GM12878 (cell line): ENCODE measurements at regions not wholly inside any gene's neighbourhood (a gene's known extent, or its start where the extent isn't known, plus 50 kb on each side); places are given as distances from the start of the nearest gene placed in this dataset.

ENCODE experiments used
- ATAC-seq: fragments of 200-7000 bp; cut with Tn5 transposase; 3 replicates; pipeline ENCODE4 v1.9.1; 2020; ENCODE audit warnings: mild to moderate bottlenecking, moderate library complexity
- BruUV-seq: library from RNA; stranded (reverse); fragments of 400-500 nt; replicated peaks from 2 replicates; lab custom pipeline; 2021; lab: Mats Ljungman, UMichigan
- CTCF ChIA-PET: fragments of 300-600 bp; sonication (Branson Sonifier 250); formaldehyde crosslinking; extraction: SDS; loops from one replicate; lab custom pipeline; 2021; ENCODE audit warnings: inconsistent platforms; lab: Yijun Ruan, JAX
- POLR2A ChIA-PET: fragments of 350-600 bp; formaldehyde crosslinking; extraction: SDS; loops from one replicate; lab custom pipeline; 2021; ENCODE audit warnings: inconsistent platforms; lab: Charles Lee
- RAD21 ChIA-PET: fragments of 300-600 bp; sonication (Branson Sonifier 250); formaldehyde crosslinking; loops from one replicate; lab custom pipeline; 2023; ENCODE audit warnings: antibody characterized with exemption; ENCODE audit not compliant: unreplicated experiment; lab: Charles Lee
- SMC1A ChIA-PET: fragments of 300-600 bp; sonication (Branson Sonifier 250); formaldehyde crosslinking; loops from one replicate; lab custom pipeline; 2023; ENCODE audit not compliant: unreplicated experiment, uncharacterized antibody; lab: Charles Lee
- DNase-seq: peaks from one replicate; pipeline ENCODE4 v3.0.0-alpha.2; 2011; ENCODE audit warnings: low read depth, low spot score
- FAIRE-seq: peaks from 3 replicates; lab custom pipeline; 2011; peaks lifted over from hg19 to GRCh38; lab: Jason Lieb, UNC
- H2AFZ ChIP-seq: 2 replicates; pipeline ENCODE4 v1.6.0; 2011; ENCODE audit warnings: low read depth, low read length, control low read depth; ENCODE audit not compliant: control insufficient read depth
- H3K27ac ChIP-seq: 2 replicates; pipeline ENCODE4 v1.5.1; 2011; ENCODE audit warnings: control low read depth; ENCODE audit not compliant: control insufficient read depth, insufficient read depth
- H3K27me3 ChIP-seq, 2 experiments: replicated peaks in 1 of 2; 2 replicates each; pipeline versions ENCODE4 v1.6.0 to v1.6.1; 2011; ENCODE audit warnings: low read length in 1 of 2; ENCODE audit not compliant: control insufficient read depth in 2 of 2, insufficient read depth in 2 of 2
- H3K36me3 ChIP-seq, 2 experiments: 2 replicates each; pipeline ENCODE4 v1.5.1; 2011; ENCODE audit warnings: low read length in 1 of 2; ENCODE audit not compliant: control insufficient read depth in 2 of 2, insufficient read depth in 2 of 2
- H3K4me1 ChIP-seq: 2 replicates; pipeline ENCODE4 v1.6.1; 2011; ENCODE audit warnings: mild to moderate bottlenecking, low read length, moderate library complexity, mixed read lengths; ENCODE audit not compliant: control insufficient read depth, insufficient read depth
- H3K4me2 ChIP-seq: 2 replicates; pipeline ENCODE4 v1.6.0; 2011; ENCODE audit warnings: control low read depth; ENCODE audit not compliant: control insufficient read depth, insufficient read depth
- H3K4me3 ChIP-seq: fragments of 200-600 bp; sonication (generic); 2 replicates; pipeline ENCODE4 v1.5.1; 2016
- H3K79me2 ChIP-seq: 2 replicates; pipeline ENCODE4 v1.6.0; 2011; ENCODE audit warnings: low read length; ENCODE audit not compliant: control insufficient read depth, insufficient read depth
- H3K9ac ChIP-seq: 2 replicates; pipeline ENCODE4 v1.8.0; 2011; ENCODE audit warnings: low read length, control low read depth, mixed read lengths; ENCODE audit not compliant: control insufficient read depth, insufficient read depth
- H3K9me3 ChIP-seq: replicated peaks from 3 replicates; pipeline ENCODE4 v1.5.1; 2011; ENCODE audit warnings: mild to moderate bottlenecking, low read length; ENCODE audit not compliant: control insufficient read depth, insufficient read depth
- H4K20me1 ChIP-seq: 2 replicates; pipeline ENCODE4 v1.6.0; 2011; ENCODE audit not compliant: control insufficient read depth, insufficient read depth
- ATF7 ChIP-seq: fragments of 450-650 bp; IDR thresholded peaks from 2 replicates; pipeline ENCODE4 v1.6.1; 2016; ENCODE audit warnings: low read depth, mild to moderate bottlenecking
- BHLHE40 ChIP-seq, 2 experiments: fragments of 450-650 bp in 1 of 2; IDR thresholded peaks; 2 replicates each; pipeline ENCODE4 v1.6.1; 2011 to 2017; ENCODE audit warnings: low read depth in 2 of 2, borderline replicate concordance in 1 of 2, improper control_type of control experiment in 1 of 2, low read length in 1 of 2, mild to moderate bottlenecking in 1 of 2
- CBX5 ChIP-seq: sonication (generic); IDR thresholded peaks from 2 replicates; pipeline ENCODE4 v1.6.1; 2016; ENCODE audit warnings: low read depth, moderate library complexity, mild to moderate bottlenecking, inconsistent platforms
- CEBPB ChIP-seq, 2 experiments: fragments of 150-350 bp in 1 of 2; IDR thresholded peaks; 2 replicates each; pipeline ENCODE4 v1.6.1; 2012 to 2014; ENCODE audit warnings: low read depth in 2 of 2, low read length in 2 of 2, borderline replicate concordance in 1 of 2, inconsistent platforms in 1 of 2
- CHD4 ChIP-seq: fragments of 200-600 bp; sonication (generic); IDR thresholded peaks from 2 replicates; pipeline ENCODE4 v1.6.1; 2016; ENCODE audit warnings: mild to moderate bottlenecking
- GATAD2B ChIP-seq: fragments of 450-650 bp; conservative IDR thresholded peaks from 2 replicates; pipeline ENCODE4 v1.6.1; 2017; ENCODE audit warnings: low read depth, mild to moderate bottlenecking, moderate library complexity
- JUNB ChIP-seq: IDR thresholded peaks from 2 replicates; pipeline ENCODE4 v1.6.1; 2016; ENCODE audit warnings: antibody characterized with exemption, mild to moderate bottlenecking
- KLF5 ChIP-seq: fragments of 450-650 bp; IDR thresholded peaks from 2 replicates; pipeline ENCODE4 v1.6.1; 2014; ENCODE audit warnings: mild to moderate bottlenecking; ENCODE audit not compliant: partially characterized antibody
- MEF2B ChIP-seq: fragments of 450-650 bp; IDR thresholded peaks from 2 replicates; pipeline ENCODE4 v1.6.1; 2018; ENCODE audit warnings: mild to moderate bottlenecking, moderate library complexity; ENCODE audit not compliant: partially characterized antibody, poor library complexity, severe bottlenecking
- MYC ChIP-seq: IDR thresholded peaks from 2 replicates; pipeline ENCODE4 v1.6.1; 2011; ENCODE audit warnings: mild to moderate bottlenecking, low read length, moderate library complexity, inconsistent platforms; ENCODE audit not compliant: insufficient read depth, insufficient replicate concordance, insufficient read length, severe bottlenecking
- POLR2AphosphoS5 ChIP-seq: IDR thresholded peaks from 2 replicates; pipeline ENCODE4 v1.6.1; 2011; ENCODE audit warnings: mild to moderate bottlenecking, low read length, inconsistent platforms
- RBBP5 ChIP-seq: fragments of 200-600 bp; sonication (generic); conservative IDR thresholded peaks from 2 replicates; pipeline ENCODE4 v1.6.1; 2016
- SMAD1 ChIP-seq: fragments of 450-650 bp; IDR thresholded peaks from 2 replicates; pipeline ENCODE4 v1.6.1; 2018; ENCODE audit warnings: mild to moderate bottlenecking, low read depth; ENCODE audit not compliant: partially characterized antibody
- SRF ChIP-seq, 2 experiments: IDR thresholded peaks; 2 replicates each; pipeline ENCODE4 v1.6.1; 2011; ENCODE audit warnings: low read depth in 2 of 2, low read length in 2 of 2, mild to moderate bottlenecking in 1 of 2, moderate library complexity in 1 of 2
- STAT3 ChIP-seq: IDR thresholded peaks from 2 replicates; pipeline ENCODE4 v1.6.1; 2011; ENCODE audit warnings: low read depth, low read length, improper control_type of control experiment
- TCF7 ChIP-seq: IDR thresholded peaks from 2 replicates; pipeline ENCODE4 v1.6.1; 2014; ENCODE audit warnings: antibody characterized with exemption, borderline replicate concordance
- WGBS: methylation state at CpG from one replicate; pipeline ENCODE4 v1.1.6; 2016; ENCODE audit warnings: low lambda C conversion rate; ENCODE audit not compliant: insufficient replicate concordance, insufficient coverage; ENCODE audit errors: missing lambda C conversion rate; 5-methylcytosine and 5-hydroxymethylcytosine counted together
- in situ Hi-C: fragments of 300-500 bp; cut with MboI; formaldehyde crosslinking; loops from 9 replicates; pipeline ENCODE4 v1.14.3; 2018; ENCODE audit warnings: mixed read lengths
- intact Hi-C: fragments of 100-400 bp; cut with micrococcal nuclease; formaldehyde crosslinking; loops from one replicate; pipeline ENCODE4 v1.14.2; 2022; ENCODE audit not compliant: unreplicated experiment
- TF ChIP-seq, protein P1 (sequence below): IDR thresholded peaks from 2 replicates; pipeline ENCODE4 v1.6.1; 2011; ENCODE audit warnings: borderline replicate concordance, low read depth, mild to moderate bottlenecking, moderate library complexity, low read length; ENCODE audit not compliant: insufficient read depth, poor library complexity, severe bottlenecking
- TF ChIP-seq, protein P2 (sequence below): IDR thresholded peaks from 2 replicates; pipeline ENCODE4 v1.6.1; 2012; ENCODE audit warnings: low read depth, low read length, improper control_type of control experiment
- TF ChIP-seq, protein P3 (sequence below): fragments of 450-650 bp; IDR thresholded peaks from 2 replicates; pipeline ENCODE4 v1.6.1; 2017; ENCODE audit warnings: borderline replicate concordance

DNA sequence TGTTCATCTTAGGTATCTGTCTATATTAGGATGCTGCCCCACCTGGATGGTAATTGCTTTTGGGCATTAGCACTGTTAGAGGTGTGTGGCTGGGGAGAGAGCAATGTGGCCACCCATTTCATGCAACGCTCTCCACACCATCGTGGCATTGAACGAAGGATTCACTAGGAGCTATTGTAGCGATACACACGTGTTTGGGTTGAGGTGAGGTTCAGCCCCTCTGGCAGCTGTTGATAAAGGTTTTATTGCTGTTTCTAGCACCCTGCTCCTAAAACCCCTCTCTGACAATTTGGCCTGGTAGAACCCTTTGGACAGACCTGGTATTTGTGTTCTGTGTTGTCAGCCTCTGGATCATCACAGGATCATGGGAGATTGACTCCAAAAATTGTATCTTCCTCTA, 280.9 kb downstream of the PRL start:
- no peaks in the 10 kb centered on the region for H3K4me1 ChIP-seq
- ChIA-PET RAD21 (interaction anchor here (1.7 kb wide), 1 partner anchor 9 kb away, joined by 6 read pairs; no protein-coding TSS in a partner anchor), SMC1A (interaction anchor here (0.8 kb wide), 1 partner anchor 9 kb away, joined by 3 read pairs; no protein-coding TSS in a partner anchor), CTCF (interaction anchor here (0.7 to 1.0 kb wide), 2 partner anchors 12 to 1403 kb away, joined by 3 to 4 read pairs; no protein-coding TSS in a partner anchor), POLR2A (no interaction called here)
- H3K79me2 ChIP-seq, result no peaks in the 10 kb centered on the region
- no peak for ATAC-seq
- WGBS, result 76% methylated on average over 5 of the region's 5 CpGs
- no peak overlapping the region for H3K4me2 ChIP-seq
- intact Hi-C loops (no loop called here), in situ Hi-C loops (no loop called here)
- H3K36me3 ChIP-seq, result no peaks in the 10 kb centered on the region
- H3K9ac ChIP-seq, result no peak overlapping the region
- no peaks in the 10 kb centered on the region for H3K27me3 ChIP-seq
- no peak overlapping the region for H3K27ac ChIP-seq
- TF ChIP-seq CBX5, result no peak
- TF ChIP-seq SRF (IDR thresholded peaks at IDR 0.05; ENCODE audit: low read depth in 2 of 2, low read length in 2 of 2), result no peak
- no peak for TF ChIP-seq JUNB
- TF ChIP-seq, protein P1, sequence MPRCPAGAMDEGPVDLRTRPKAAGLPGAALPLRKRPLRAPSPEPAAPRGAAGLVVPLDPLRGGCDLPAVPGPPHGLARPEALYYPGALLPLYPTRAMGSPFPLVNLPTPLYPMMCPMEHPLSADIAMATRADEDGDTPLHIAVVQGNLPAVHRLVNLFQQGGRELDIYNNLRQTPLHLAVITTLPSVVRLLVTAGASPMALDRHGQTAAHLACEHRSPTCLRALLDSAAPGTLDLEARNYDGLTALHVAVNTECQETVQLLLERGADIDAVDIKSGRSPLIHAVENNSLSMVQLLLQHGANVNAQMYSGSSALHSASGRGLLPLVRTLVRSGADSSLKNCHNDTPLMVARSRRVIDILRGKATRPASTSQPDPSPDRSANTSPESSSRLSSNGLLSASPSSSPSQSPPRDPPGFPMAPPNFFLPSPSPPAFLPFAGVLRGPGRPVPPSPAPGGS, result no peak
- TF ChIP-seq STAT3, result no peak
- no peak for TF ChIP-seq BHLHE40 (IDR thresholded peaks at IDR 0.05; ENCODE audit: borderline replicate concordance in 1 of 2, low read depth in 2 of 2, low read length in 1 of 2)
- TF ChIP-seq, protein P2, sequence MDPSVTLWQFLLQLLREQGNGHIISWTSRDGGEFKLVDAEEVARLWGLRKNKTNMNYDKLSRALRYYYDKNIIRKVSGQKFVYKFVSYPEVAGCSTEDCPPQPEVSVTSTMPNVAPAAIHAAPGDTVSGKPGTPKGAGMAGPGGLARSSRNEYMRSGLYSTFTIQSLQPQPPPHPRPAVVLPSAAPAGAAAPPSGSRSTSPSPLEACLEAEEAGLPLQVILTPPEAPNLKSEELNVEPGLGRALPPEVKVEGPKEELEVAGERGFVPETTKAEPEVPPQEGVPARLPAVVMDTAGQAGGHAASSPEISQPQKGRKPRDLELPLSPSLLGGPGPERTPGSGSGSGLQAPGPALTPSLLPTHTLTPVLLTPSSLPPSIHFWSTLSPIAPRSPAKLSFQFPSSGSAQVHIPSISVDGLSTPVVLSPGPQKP, result no peak
- no peak for TF ChIP-seq RBBP5
- no peak for TF ChIP-seq POLR2AphosphoS5
- no peak for TF ChIP-seq CEBPB (IDR thresholded peaks at IDR 0.05; ENCODE audit: borderline replicate concordance in 1 of 2, low read depth in 2 of 2, low read length in 2 of 2)
- no peak for TF ChIP-seq SMAD1
- TF ChIP-seq, protein P3, sequence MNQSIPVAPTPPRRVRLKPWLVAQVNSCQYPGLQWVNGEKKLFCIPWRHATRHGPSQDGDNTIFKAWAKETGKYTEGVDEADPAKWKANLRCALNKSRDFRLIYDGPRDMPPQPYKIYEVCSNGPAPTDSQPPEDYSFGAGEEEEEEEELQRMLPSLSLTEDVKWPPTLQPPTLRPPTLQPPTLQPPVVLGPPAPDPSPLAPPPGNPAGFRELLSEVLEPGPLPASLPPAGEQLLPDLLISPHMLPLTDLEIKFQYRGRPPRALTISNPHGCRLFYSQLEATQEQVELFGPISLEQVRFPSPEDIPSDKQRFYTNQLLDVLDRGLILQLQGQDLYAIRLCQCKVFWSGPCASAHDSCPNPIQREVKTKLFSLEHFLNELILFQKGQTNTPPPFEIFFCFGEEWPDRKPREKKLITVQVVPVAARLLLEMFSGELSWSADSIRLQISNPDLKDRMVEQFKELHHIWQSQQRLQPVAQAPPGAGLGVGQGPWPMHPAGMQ, result no peak
- no peak for TF ChIP-seq MYC
- TF ChIP-seq TCF7, result no peak
- TF ChIP-seq KLF5, result no peak
- no peak for TF ChIP-seq MEF2B
- TF ChIP-seq CHD4, result no peak
- no peak for TF ChIP-seq ATF7
- TF ChIP-seq GATAD2B, result no peak
- H3K9me3 ChIP-seq, result no peaks in the 10 kb centered on the region
- H2AFZ ChIP-seq, result no peak overlapping the region
- no TSS peak for BruUV-seq
- no peak for FAIRE-seq
- no peak overlapping the region for H3K4me3 ChIP-seq
- no peaks in the 10 kb centered on the region for H4K20me1 ChIP-seq
- no peak for DNase-seq
